Fibroblast of lung (primary cell): ENCODE measurements at regions not wholly inside any gene's neighbourhood (a gene's known extent, or its start where the extent isn't known, plus 50 kb on each side); places are given as distances from the start of the nearest gene placed in this dataset.

Experiments used
- DNase-seq, 2 donors: peaks; one replicate each; pipeline versions ENCODE4 v3.0.0 to v3.0.0-alpha.2; 2010; ENCODE audit warnings: low read depth in 2 of 2
- H2AFZ ChIP-seq: 2 replicates; pipeline ENCODE4 v1.5.1; 2012; ENCODE audit warnings: low read length, control low read depth, inconsistent platforms
- H3K27ac ChIP-seq: 2 replicates; pipeline ENCODE4 v1.5.1; 2011; ENCODE audit warnings: low read length, control low read depth; ENCODE audit not compliant: insufficient read depth
- H3K27me3 ChIP-seq: 2 replicates; pipeline ENCODE4 v1.5.1; 2011; ENCODE audit warnings: mild to moderate bottlenecking, low read length; ENCODE audit not compliant: control insufficient read depth, insufficient read depth
- H3K36me3 ChIP-seq: 2 replicates; pipeline ENCODE4 v1.5.1; 2011; ENCODE audit warnings: low read length; ENCODE audit not compliant: control insufficient read depth, insufficient read depth
- H3K4me1 ChIP-seq: 2 replicates; pipeline ENCODE4 v1.5.1; 2011; ENCODE audit warnings: low read length; ENCODE audit not compliant: control insufficient read depth, insufficient read depth; ENCODE audit errors: extremely low read depth
- H3K4me2 ChIP-seq: 2 replicates; pipeline ENCODE4 v1.5.1; 2011; ENCODE audit warnings: low read length, control low read depth; ENCODE audit not compliant: insufficient read depth; ENCODE audit errors: extremely low read depth
- H3K4me3 ChIP-seq, 4 experiments: fragments of 200-600 bp in 1 of 4; sonication (generic) in 1 of 4; replicated peaks in 1 of 4; 2 replicates each; pipeline ENCODE4 v1.5.1; 2011 to 2016; ENCODE audit warnings: low read length in 4 of 4, low read depth in 3 of 4, mild to moderate bottlenecking in 3 of 4, control low read depth in 2 of 4, inconsistent platforms in 1 of 4, mixed read lengths in 1 of 4; ENCODE audit not compliant: insufficient read depth in 1 of 4; ENCODE audit errors: control extremely low read depth in 1 of 4
- H3K79me2 ChIP-seq: 2 replicates; pipeline ENCODE4 v1.5.1; 2012; ENCODE audit warnings: mild to moderate bottlenecking, low read length, inconsistent platforms; ENCODE audit not compliant: control insufficient read depth, insufficient read depth
- H3K9ac ChIP-seq: 2 replicates; pipeline ENCODE4 v1.5.1; 2011; ENCODE audit warnings: mild to moderate bottlenecking, low read length, control low read depth; ENCODE audit not compliant: insufficient read depth
- H3K9me3 ChIP-seq: 2 replicates; pipeline ENCODE4 v1.5.1; 2012; ENCODE audit warnings: low read depth, low read length; ENCODE audit not compliant: control insufficient read depth, insufficient read depth
- H4K20me1 ChIP-seq: 2 replicates; pipeline ENCODE4 v1.5.1; 2011; ENCODE audit warnings: low read length; ENCODE audit not compliant: control insufficient read depth, insufficient read depth; ENCODE audit errors: extremely low read depth
- CTCF ChIP-seq, 2 donors: IDR thresholded peaks in 1 of 2; conservative IDR thresholded peaks in 1 of 2; 1 replicate in 1 of 2; 2 replicates in 1 of 2; pipeline ENCODE4 v1.5.1; 2011 to 2012; ENCODE audit warnings: low read length in 2 of 2, control low read depth in 1 of 2, inconsistent platforms in 1 of 2, low read depth in 1 of 2, mild to moderate bottlenecking in 1 of 2
- EZH2 ChIP-seq: IDR thresholded peaks from 2 replicates; pipeline ENCODE4 v1.5.1; 2012; ENCODE audit warnings: low read length, control low read depth, mild to moderate bottlenecking; ENCODE audit errors: missing control alignments

GRCh38 chr10:9198611-9199010 lies 1144.1 kb downstream of the GATA3 start:
- no peaks in the 10 kb centered on the region for H3K79me2 ChIP-seq
- H3K27ac ChIP-seq, result no peak overlapping the region
- no peaks in the 10 kb centered on the region for H3K36me3 ChIP-seq

GRCh38 chr10:9205558-9205957 lies 1151.1 kb downstream of the GATA3 start:
- H3K27ac ChIP-seq, result no peak overlapping the region
- no peaks in the 10 kb centered on the region for H3K9me3 ChIP-seq
- no peaks in the 10 kb centered on the region for H3K79me2 ChIP-seq
- H3K4me2 ChIP-seq, result no peak overlapping the region
- DNase-seq, result no peak
- H3K27me3 ChIP-seq, result no peaks in the 10 kb centered on the region
- TF ChIP-seq EZH2, result no peak
- TF ChIP-seq CTCF (conservative IDR thresholded peaks at IDR 0.05 in 1 of 2, IDR thresholded peaks at IDR 0.05 in 1 of 2; ENCODE audit: low read depth in 1 of 2, low read length in 2 of 2), result no peak
- H3K4me1 ChIP-seq, result no peaks in the 10 kb centered on the region
- no peak overlapping the region for H3K4me3 ChIP-seq
- H4K20me1 ChIP-seq, result no peaks in the 10 kb centered on the region
- no peak overlapping the region for H3K9ac ChIP-seq
- H2AFZ ChIP-seq, result no peak overlapping the region
- no peaks in the 10 kb centered on the region for H3K36me3 ChIP-seq

More at GRCh38 chr10:9198611-9199010, 1144.1 kb downstream of the GATA3 start:
- no peak for TF ChIP-seq EZH2
- TF ChIP-seq CTCF (conservative IDR thresholded peaks at IDR 0.05 in 1 of 2, IDR thresholded peaks at IDR 0.05 in 1 of 2; ENCODE audit: low read depth in 1 of 2, low read length in 2 of 2), result no peak
- H3K4me1 ChIP-seq, result no peaks in the 10 kb centered on the region
- H3K9me3 ChIP-seq, result no peaks in the 10 kb centered on the region
- H2AFZ ChIP-seq, result no peak overlapping the region
- no peak overlapping the region for H3K9ac ChIP-seq
- peak; percentile 31 to 85 for DNase-seq
- no peaks in the 10 kb centered on the region for H4K20me1 ChIP-seq
- no peak overlapping the region for H3K4me3 ChIP-seq
- peak overlapping the region; percentile 46 for H3K4me2 ChIP-seq
- H3K27me3 ChIP-seq, result no peaks in the 10 kb centered on the region

GRCh38 chr10:9209105-9209798 lies 1154.8 kb downstream of the GATA3 start:
- no peak overlapping the region for H3K9ac ChIP-seq
- no peak overlapping the region for H3K4me3 ChIP-seq
- DNase-seq, result peak; percentile 36 to 66
- H3K4me1 ChIP-seq, result no peaks in the 10 kb centered on the region
- H4K20me1 ChIP-seq, result no peaks in the 10 kb centered on the region
- H3K27me3 ChIP-seq, result no peaks in the 10 kb centered on the region
- no peak for TF ChIP-seq EZH2
- peak; percentile 88 to 97 for TF ChIP-seq CTCF (conservative IDR thresholded peaks at IDR 0.05 in 1 of 2, IDR thresholded peaks at IDR 0.05 in 1 of 2; ENCODE audit: low read depth in 1 of 2, low read length in 2 of 2)
- H3K36me3 ChIP-seq, result no peaks in the 10 kb centered on the region
- no peaks in the 10 kb centered on the region for H3K9me3 ChIP-seq
- no peak overlapping the region for H2AFZ ChIP-seq
- no peak overlapping the region for H3K27ac ChIP-seq
- H3K79me2 ChIP-seq, result no peaks in the 10 kb centered on the region
- no peak overlapping the region for H3K4me2 ChIP-seq
